ENCODE measurements at regions not wholly inside any gene's neighbourhood (a gene's known extent, or its start where the extent isn't known, plus 50 kb on each side); places are given as distances from the start of the nearest gene placed in this dataset.

- Histone ChIP-seq H3F3A (ENCODE audit: insufficient read depth, low read length, poor library complexity, severe bottlenecking) (no peaks in the 10 kb centered on the region), H3K79me2 (replicated peaks; ENCODE audit: insufficient read depth, low read length) (no peaks in the 10 kb centered on the region), H3K9me2 (ENCODE audit: insufficient read depth, low read length) (no peaks in the 10 kb centered on the region)
Observed at GRCh38 chr7:52100-52499, 140.3 kb upstream of the FAM20C start.

GRCh38 chr7:53531-53930 lies 138.8 kb upstream of the FAM20C start:
- H4K20me1 ChIP-seq (ENCODE audit: insufficient read depth): no peaks in the 10 kb centered on the region
- H3K9ac ChIP-seq (ENCODE audit: low read length): no peak overlapping the region
- no peak overlapping the region for H3K4me3 ChIP-seq (ENCODE audit: low read length)
- H3K4me2 ChIP-seq (ENCODE audit: low read length): no peak overlapping the region
- H3K27me3 ChIP-seq (ENCODE audit: insufficient read depth, low read depth, low read length): no peaks in the 10 kb centered on the region
- H2AFZ ChIP-seq (ENCODE audit: low read depth, low read length): no peak overlapping the region
- no peaks in the 10 kb centered on the region for H3K79me2 ChIP-seq (replicated peaks; ENCODE audit: insufficient read depth, low read length)
- H3K9me3 ChIP-seq (ENCODE audit: low read length): no peaks in the 10 kb centered on the region
- no peak overlapping the region for H3K27ac ChIP-seq (ENCODE audit: low read length)
- H3K9me2 ChIP-seq (ENCODE audit: insufficient read depth, low read length): no peaks in the 10 kb centered on the region
- H3K36me3 ChIP-seq (ENCODE audit: insufficient read depth, low read length): no peaks in the 10 kb centered on the region
- H3F3A ChIP-seq (ENCODE audit: insufficient read depth, low read length, poor library complexity, severe bottlenecking): no peaks in the 10 kb centered on the region
- TF ChIP-seq MXI1 (conservative IDR thresholded peaks at IDR 0.05; ENCODE audit: poor library complexity, severe bottlenecking) (no peak), POLR2AphosphoS5 (IDR thresholded peaks at IDR 0.05) (no peak), RAD21 (conservative IDR thresholded peaks at IDR 0.05) (no peak), EZH2 (IDR thresholded peaks at IDR 0.05; ENCODE audit: borderline replicate concordance, insufficient read depth, low read length, poor library complexity, severe bottlenecking) (no peak), CTCF (IDR thresholded peaks at IDR 0.05; ENCODE audit: poor library complexity, severe bottlenecking) (no peak), TAF1 (IDR thresholded peaks at IDR 0.05; ENCODE audit: low read depth) (no peak), REST (IDR thresholded peaks at IDR 0.05; ENCODE audit: borderline replicate concordance) (no peak)

More at GRCh38 chr7:52100-52499, 140.3 kb upstream of the FAM20C start:
- Histone ChIP-seq H3K4me3 (ENCODE audit: low read length) (no peak overlapping the region), H3K4me2 (ENCODE audit: low read length) (no peak overlapping the region), H3K36me3 (ENCODE audit: insufficient read depth, low read length) (no peaks in the 10 kb centered on the region), H3K9ac (ENCODE audit: low read length) (no peak overlapping the region), H4K20me1 (ENCODE audit: insufficient read depth) (no peaks in the 10 kb centered on the region), H2AFZ (ENCODE audit: low read depth, low read length) (no peak overlapping the region), H3K27ac (ENCODE audit: low read length) (no peak overlapping the region), H3K27me3 (ENCODE audit: insufficient read depth, low read depth, low read length) (no peaks in the 10 kb centered on the region), H3K9me3 (ENCODE audit: low read length) (no peaks in the 10 kb centered on the region)
- TF ChIP-seq RAD21 (conservative IDR thresholded peaks at IDR 0.05) (no peak), MXI1 (conservative IDR thresholded peaks at IDR 0.05; ENCODE audit: poor library complexity, severe bottlenecking) (no peak), TAF1 (IDR thresholded peaks at IDR 0.05; ENCODE audit: low read depth) (no peak), POLR2AphosphoS5 (IDR thresholded peaks at IDR 0.05) (no peak), REST (IDR thresholded peaks at IDR 0.05; ENCODE audit: borderline replicate concordance) (no peak), EP300 (conservative IDR thresholded peaks at IDR 0.05; ENCODE audit: poor library complexity, severe bottlenecking) (no peak), EZH2 (IDR thresholded peaks at IDR 0.05; ENCODE audit: borderline replicate concordance, insufficient read depth, low read length, poor library complexity, severe bottlenecking) (no peak), CTCF (IDR thresholded peaks at IDR 0.05; ENCODE audit: poor library complexity, severe bottlenecking) (no peak), SMC3 (conservative IDR thresholded peaks at IDR 0.05; ENCODE audit: poor library complexity) (no peak)

All from neural cell (in vitro differentiated cells).